Occipital lobe (tissue), 1 donor: ENCODE measurements at regions not wholly inside any gene's neighbourhood (a gene's known extent, or its start where the extent isn't known, plus 50 kb on each side); places are given as distances from the start of the nearest gene placed in this dataset.

ENCODE experiments used
- DNase-seq: peaks from one replicate; lab custom pipeline; 2025; lab: John Stamatoyannopoulos, UW

DNA sequence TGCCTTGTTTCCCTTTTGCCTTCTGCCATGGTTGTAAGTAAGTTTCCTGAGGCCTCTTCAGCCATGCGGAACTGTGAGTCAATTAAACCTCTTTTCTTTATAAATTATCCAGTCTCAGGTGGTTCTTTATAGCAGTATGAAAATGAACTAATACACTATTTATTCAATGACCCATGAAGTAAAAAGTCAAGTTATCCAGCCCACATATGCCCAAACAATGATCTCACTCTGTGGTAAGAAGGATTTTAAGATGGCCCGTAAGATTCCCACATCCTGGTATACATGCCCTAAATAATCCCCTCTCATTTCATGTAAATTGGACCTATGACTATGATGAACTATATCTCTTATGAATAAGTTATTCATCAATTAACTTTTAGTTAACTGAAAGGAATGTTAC lies 1008.3 kb upstream of the B3GALT2 start:
- no peak for DNase-seq

- DNase-seq, result no peak
These were observed 998.6 kb upstream of the B3GALT2 start for GRCh38 chr1:194184974-194185373.

DNA sequence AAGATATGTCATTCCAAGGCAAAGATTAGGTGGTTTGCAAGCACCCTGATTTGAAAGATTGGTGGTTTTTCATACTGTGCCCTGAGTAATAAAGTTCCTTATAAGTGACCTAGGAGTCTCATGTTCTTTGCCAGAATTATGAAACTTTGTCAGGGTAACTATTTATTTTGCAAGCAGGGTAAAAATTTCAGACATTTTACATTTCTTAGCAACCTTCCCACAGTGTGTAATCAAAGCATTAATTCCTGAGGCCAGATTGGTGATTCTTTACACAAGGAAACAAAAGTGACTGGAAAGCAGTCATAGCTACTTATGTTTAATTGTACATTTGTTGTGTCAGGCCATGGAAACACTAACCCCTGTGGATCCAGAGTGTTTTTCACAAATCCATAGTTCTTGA lies 998.0 kb upstream of the B3GALT2 start:
- no peak for DNase-seq

DNA sequence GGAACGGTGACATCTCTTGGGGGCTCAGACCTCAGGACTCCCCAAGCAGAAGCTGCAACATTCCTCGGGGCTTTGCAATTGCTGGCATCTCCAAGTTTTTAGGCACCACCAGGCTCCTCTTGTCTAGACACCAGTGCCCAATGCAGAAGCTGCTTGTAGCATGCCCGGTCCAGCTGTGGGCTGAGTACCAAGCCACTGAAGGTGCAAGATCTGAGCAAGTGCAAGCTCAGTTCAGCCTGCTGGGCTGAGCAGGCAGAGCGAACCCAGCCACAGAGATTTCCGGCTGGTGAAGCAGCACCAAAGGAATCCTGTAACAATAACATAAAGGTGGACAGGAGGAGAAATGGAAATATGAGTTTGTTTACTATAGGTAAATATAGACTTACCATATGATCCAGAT lies 995.4 kb upstream of the B3GALT2 start:
- DNase-seq, result no peak

GRCh38 chr1:194176212-194176611 lies 989.8 kb upstream of the B3GALT2 start:
- DNase-seq, result no peak

- DNase-seq, result no peak
These were observed 988.8 kb upstream of the B3GALT2 start for GRCh38 chr1:194175251-194175650.

DNA sequence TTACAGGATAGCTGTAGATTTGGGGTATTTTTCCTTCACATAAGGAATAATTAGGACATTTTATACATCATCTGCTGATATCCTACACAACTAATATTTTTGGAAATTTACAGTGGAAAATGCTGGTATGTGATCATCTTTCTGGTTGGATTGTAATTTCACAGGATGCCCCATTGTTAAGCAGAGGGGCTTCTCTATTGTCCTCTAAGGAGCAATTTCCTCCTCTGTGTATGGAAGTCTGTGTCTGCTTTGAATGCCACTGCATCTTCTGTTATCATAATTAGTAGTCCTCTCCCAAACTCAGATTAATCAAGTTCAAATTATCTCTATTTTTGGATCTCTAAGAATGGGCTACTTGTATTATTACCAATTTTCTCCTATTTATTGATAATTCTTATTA lies 988.1 kb upstream of the B3GALT2 start:
- DNase-seq, result no peak

DNA sequence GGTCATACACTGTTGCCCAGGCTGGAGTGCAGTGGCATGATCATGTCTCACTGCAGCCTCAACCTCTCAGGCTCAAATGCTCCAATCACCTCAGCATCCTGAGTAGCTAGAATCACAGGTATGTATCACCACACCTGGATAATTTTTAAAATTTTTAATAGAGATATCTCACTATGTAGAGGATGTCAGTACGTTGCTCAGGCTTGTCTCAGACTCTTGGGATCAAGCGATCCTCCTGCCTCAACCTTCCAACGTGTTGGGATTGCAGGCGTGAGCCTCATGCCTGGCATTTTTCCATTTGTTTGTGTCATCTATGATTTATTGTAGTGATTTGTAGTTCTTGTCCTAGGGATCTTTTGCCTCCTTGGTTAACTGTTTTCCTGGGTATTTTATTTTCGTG lies 985.2 kb upstream of the B3GALT2 start:
- no peak for DNase-seq

DNA sequence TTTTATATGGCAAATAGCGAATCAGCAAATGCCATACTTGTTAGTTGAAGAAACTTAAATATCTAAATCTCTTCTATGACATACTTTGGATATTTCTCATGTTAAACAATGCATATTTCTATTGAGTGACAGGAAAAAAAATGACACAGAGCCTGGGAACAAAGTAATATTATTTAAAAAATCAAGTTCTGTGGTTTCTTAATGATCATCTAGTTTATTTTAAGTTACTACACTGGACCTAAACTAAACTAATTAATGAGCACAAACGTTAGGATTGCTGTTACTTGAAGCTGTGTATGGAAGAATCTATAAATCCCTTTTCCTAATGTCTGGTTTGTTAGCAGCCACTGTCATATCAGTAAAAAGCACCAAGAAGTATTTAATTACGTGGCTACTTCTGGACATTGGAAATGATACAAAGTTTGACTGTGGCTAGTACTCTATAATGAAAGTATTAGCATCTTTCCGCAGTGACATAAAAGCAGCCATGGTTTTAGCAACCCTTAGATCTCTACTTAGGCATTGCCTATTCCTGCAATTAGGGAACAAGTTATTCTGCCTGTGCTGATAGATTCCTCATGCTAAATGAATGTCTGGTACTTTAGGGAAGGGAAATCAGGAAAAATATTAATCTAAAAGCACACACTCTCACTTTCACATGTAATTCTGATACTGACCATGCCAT lies 981.7 kb upstream of the B3GALT2 start:
- no peak for DNase-seq

DNA sequence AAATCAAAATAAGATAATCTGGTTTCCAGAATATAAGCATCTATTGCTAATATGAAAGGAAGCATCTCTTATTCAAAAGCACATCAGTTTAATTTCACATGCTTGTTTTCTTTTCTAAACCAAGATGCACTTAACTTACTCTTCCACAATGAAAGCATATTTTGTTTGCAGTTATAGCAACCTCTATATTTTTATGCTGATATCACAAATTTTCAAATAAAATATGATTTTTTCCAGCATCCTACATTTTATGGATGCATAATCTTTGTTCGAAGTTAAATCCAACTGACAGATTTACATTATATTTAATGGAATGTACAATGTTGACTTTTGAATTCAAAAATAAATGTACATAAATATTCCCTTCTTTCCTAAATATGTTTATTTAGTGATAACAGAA lies 978.3 kb upstream of the B3GALT2 start:
- no peak for DNase-seq

DNA sequence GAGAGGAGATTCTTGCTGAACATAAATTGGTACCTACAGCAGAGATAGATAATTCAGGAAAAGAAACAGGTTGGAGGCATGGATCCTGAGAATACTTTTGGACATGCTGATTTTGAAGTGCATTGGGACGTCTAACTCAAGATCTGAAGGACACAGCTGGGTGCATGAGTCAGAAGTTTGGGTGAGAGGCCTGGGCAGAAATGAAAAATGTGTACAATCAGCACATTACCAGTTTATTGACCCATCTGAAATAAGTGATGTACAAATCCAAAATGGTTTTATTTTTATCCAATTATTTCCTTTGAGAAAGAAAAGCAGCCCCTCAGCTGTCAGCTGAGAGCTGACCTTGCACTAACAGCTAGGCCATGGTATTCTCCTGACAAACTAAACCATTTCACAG lies 975.2 kb upstream of the B3GALT2 start:
- no peak for DNase-seq

- no peak for DNase-seq
These were observed 973.5 kb upstream of the B3GALT2 start for GRCh38 chr1:194159941-194160340.

DNA sequence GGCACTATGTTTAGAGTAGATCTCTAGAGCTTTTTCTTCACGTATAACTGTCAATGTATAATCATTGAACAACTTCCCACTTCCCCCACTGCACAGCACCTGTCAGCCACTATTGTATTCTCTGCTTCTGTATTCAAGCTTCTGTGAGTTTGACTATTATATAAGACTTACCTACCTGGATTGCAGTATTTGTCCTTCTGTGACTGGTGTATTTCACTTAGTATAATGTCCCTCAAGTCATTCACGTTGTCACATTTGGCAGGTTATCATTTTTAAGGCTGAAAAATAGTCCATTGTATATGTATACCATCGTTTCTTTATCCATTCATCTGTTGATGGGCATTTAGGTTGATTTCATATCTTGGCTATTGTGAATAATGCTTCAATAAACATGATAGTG lies 969.5 kb upstream of the B3GALT2 start:
- DNase-seq, result no peak

GRCh38 chr1:194151056-194151455 lies 964.6 kb upstream of the B3GALT2 start:
- DNase-seq, result no peak

DNA sequence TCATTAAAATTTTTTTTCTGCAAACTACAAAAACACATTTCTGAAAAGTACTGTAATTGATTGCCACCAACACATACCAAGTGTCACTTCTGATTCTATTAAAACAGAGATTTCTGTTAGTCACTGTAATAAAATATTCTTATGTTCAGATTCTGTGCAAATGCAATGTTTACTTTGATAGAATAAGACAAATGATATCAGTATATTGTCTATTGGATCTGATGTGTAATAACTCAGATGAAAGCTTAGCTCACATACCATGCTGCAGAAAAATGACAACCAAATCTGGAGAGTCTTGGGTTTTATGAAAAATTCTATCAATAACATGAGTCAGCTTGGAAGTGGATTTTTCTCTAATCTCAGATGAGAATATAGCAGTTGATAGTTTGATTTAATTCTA lies 963.8 kb upstream of the B3GALT2 start:
- no peak for DNase-seq

- no peak for DNase-seq
These were observed 946.7 kb upstream of the B3GALT2 start for GRCh38 chr1:194133152-194133551.

GRCh38 chr1:194118086-194118485 lies 931.7 kb upstream of the B3GALT2 start:
- DNase-seq, result no peak

- DNase-seq, result no peak
These were observed 931.2 kb upstream of the B3GALT2 start for GRCh38 chr1:194117582-194117981.

GRCh38 chr1:194114288-194114687 lies 927.9 kb upstream of the B3GALT2 start:
- DNase-seq, result no peak

DNA sequence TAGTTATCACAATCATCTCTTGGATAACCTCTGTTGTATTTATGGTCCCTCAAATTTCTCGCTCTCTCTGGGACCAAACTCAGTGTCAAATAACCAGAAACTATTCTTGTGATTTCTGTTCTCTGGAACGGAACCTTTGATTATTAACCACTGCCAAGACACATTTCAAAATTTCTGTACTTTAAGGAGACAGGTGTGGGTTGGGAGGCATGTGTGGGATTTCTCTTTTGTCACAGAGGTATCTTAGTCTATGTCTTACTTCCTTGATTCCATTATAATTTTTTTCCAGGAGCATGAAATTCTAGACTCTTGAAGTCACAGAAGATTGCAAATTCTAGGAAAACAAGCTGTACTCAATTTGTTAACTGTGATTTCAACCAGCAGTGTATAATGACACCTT lies 919.0 kb upstream of the B3GALT2 start:
- DNase-seq, result no peak

DNA sequence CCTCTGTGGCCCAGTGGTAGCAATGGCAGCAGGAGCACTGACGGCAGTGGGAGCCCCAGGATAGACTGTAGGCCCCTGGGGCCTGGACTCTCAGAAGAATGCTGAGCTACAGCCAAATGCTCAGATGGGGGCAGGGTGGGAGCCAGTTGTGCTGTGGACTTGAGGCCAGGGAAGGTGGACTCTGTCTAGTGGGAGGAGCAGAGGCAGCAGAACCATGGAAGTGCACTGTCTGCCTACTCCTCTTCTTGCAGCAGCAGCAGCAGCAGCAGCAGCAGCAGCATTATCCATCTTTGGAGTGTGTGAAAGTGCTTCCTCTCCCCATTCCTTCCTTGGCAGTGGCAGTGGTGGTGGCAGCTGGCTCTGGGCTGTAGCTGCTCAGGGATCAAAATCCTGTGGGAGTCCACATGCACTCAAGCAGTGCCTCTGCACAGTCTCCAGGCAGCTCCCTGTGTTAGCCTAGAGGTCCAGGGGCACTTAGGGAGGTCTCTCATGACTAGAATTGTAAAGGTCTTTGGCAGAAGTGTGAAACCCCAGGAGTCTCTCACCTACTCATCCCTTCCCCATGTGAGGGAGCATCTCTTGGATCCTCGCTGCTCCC lies 917.9 kb upstream of the B3GALT2 start:
- DNase-seq, result no peak

DNA sequence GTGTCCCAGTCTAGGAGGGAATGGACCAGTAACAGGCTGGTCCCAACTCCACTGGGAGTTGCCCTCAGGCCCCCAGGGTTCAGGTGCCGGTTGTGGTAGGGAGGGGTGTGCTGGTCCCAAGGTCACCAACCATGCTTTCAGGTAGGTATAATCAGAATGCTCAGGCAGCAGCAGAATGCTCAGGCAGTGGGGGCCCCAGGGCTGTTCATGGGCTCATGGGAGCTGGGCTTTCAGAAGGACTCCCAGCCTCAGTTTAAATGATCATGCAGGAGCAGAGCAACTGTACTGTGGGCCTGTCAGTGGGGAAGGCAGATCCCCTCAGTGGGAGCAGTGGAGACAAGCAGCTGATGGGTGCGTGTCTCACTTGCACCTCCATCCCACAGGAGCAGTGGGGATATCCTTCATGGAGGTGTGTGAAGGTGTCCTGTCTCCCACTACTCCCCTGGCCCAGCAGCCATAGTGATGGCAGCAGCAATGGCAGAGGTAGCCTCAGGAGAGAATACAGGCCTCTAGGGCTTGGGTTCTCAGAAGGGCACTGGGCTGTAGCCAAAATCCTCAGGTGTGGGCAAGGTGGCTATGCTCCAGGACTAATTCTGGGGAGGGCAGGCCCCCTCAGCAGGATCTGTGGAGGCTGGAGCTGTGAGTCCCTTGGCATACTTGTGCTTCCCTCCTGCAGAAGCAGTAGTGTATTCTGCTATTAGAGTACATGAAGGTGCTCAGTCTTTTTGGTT lies 917.3 kb upstream of the B3GALT2 start:
- DNase-seq, result no peak

- DNase-seq, result no peak
These were observed 916.7 kb upstream of the B3GALT2 start for GRCh38 chr1:194103101-194103500.
